IMR-90 (cell line): ENCODE measurements at regions not wholly inside any gene's neighbourhood (a gene's known extent, or its start where the extent isn't known, plus 50 kb on each side); places are given as distances from the start of the nearest gene placed in this dataset.

Experiments used
- ATAC-seq: fragments of 200-7000 bp; cut with Tn5 transposase; 2 replicates; pipeline ENCODE4 v1.9.1; 2020; ENCODE audit warnings: low read depth, mild to moderate bottlenecking, moderate library complexity
- BruUV-seq: library from RNA; stranded (reverse); fragments of 400-500 nt; replicated peaks from 2 replicates; lab custom pipeline; 2021; lab: Mats Ljungman, UMichigan
- CTCF ChIA-PET: fragments of 300-600 bp; formaldehyde crosslinking; extraction: SDS; loops from one replicate; lab custom pipeline; 2021; ENCODE audit warnings: antibody characterized with exemption; lab: Yijun Ruan, JAX
- POLR2A ChIA-PET: fragments of 300-600 bp; sonication (Branson Sonifier 250); formaldehyde crosslinking; loops from one replicate; lab custom pipeline; 2022; ENCODE audit warnings: antibody characterized with exemption; ENCODE audit not compliant: unreplicated experiment; lab: Charles Lee
- DNase-seq: peaks from one replicate; pipeline ENCODE4 v3.0.0; 2013
- H2AFZ ChIP-seq: replicated peaks from 2 replicates; pipeline ENCODE3; 2013; ENCODE audit warnings: low read length, mild to moderate bottlenecking; ENCODE audit not compliant: poor library complexity
- H2AK5ac ChIP-seq: 2 replicates; pipeline ENCODE4 v1.6.1; 2013; ENCODE audit warnings: low read depth, low read length, inconsistent platforms
- H2AK9ac ChIP-seq: replicated peaks from 2 replicates; pipeline ENCODE3; 2013; ENCODE audit warnings: mild to moderate bottlenecking, low read depth, low read length, moderate library complexity; ENCODE audit not compliant: poor library complexity
- H2BK120ac ChIP-seq: 2 replicates; pipeline ENCODE4 v1.6.1; 2013; ENCODE audit warnings: low read depth, low read length, inconsistent platforms
- H2BK15ac ChIP-seq: 3 replicates; pipeline ENCODE4 v1.6.1; 2013; ENCODE audit warnings: low read depth, low read length, inconsistent platforms
- H2BK20ac ChIP-seq: 2 replicates; pipeline ENCODE4 v1.6.1; 2013; ENCODE audit warnings: low read depth, mild to moderate bottlenecking, inconsistent platforms, low read length, moderate library complexity
- H2BK5ac ChIP-seq: 2 replicates; pipeline ENCODE4 v1.6.1; 2013; ENCODE audit warnings: mild to moderate bottlenecking, low read depth, low read length, inconsistent platforms; ENCODE audit not compliant: poor library complexity, severe bottlenecking
- H3K14ac ChIP-seq: replicated peaks from 2 replicates; pipeline ENCODE4 v1.6.1; 2013; ENCODE audit warnings: low read depth, low read length, inconsistent platforms
- H3K18ac ChIP-seq: 2 replicates; pipeline ENCODE4 v1.6.1; 2013; ENCODE audit warnings: low read depth, low read length, control low read depth
- H3K23ac ChIP-seq: 2 replicates; pipeline ENCODE4 v1.6.1; 2013; ENCODE audit warnings: low read depth, low read length, inconsistent platforms
- H3K27ac ChIP-seq: 2 replicates; pipeline ENCODE4 v1.5.1; 2013; ENCODE audit warnings: mild to moderate bottlenecking, control low read depth, low read length; ENCODE audit not compliant: insufficient read depth
- H3K27me3 ChIP-seq: 2 replicates; pipeline ENCODE4 v1.6.1; 2013; ENCODE audit warnings: low read length; ENCODE audit not compliant: control insufficient read depth, insufficient read depth
- H3K36me3 ChIP-seq: 2 replicates; pipeline ENCODE4 v1.6.1; 2013; ENCODE audit warnings: low read length, mixed read lengths; ENCODE audit not compliant: control insufficient read depth, insufficient read depth
- H3K4ac ChIP-seq: 2 replicates; pipeline ENCODE4 v1.6.1; 2013; ENCODE audit warnings: low read depth, low read length, inconsistent platforms
- H3K4me1 ChIP-seq: 2 replicates; pipeline ENCODE4 v1.6.1; 2013; ENCODE audit warnings: low read length, mixed read lengths; ENCODE audit not compliant: control insufficient read depth, insufficient read depth
- H3K4me2 ChIP-seq: 2 replicates; pipeline ENCODE4 v1.6.1; 2013; ENCODE audit warnings: low read depth, mild to moderate bottlenecking, control low read depth, low read length, moderate library complexity
- H3K4me3 ChIP-seq: 2 replicates; pipeline ENCODE4 v1.5.1; 2013; ENCODE audit warnings: low read depth, mild to moderate bottlenecking, control low read depth, low read length, moderate library complexity; ENCODE audit not compliant: insufficient read depth
- H3K56ac ChIP-seq: 2 replicates; pipeline ENCODE4 v1.6.1; 2013; ENCODE audit warnings: low read length, inconsistent platforms; ENCODE audit not compliant: insufficient read depth; ENCODE audit errors: extremely low read depth
- H3K79me1 ChIP-seq, 2 experiments: 2 replicates each; pipeline ENCODE4 v1.6.1; 2013; ENCODE audit warnings: low read length in 2 of 2, inconsistent platforms in 1 of 2, low read depth in 1 of 2
- H3K9ac ChIP-seq: 2 replicates; pipeline ENCODE4 v1.6.1; 2013; ENCODE audit warnings: low read depth, low read length, control low read depth
- H3K9me1 ChIP-seq: 2 replicates; pipeline ENCODE4 v1.6.1; 2013; ENCODE audit warnings: low read length, inconsistent platforms; ENCODE audit not compliant: insufficient read depth
- H3K9me3 ChIP-seq: 2 replicates; pipeline ENCODE4 v1.6.1; 2013; ENCODE audit warnings: low read length; ENCODE audit not compliant: control insufficient read depth, insufficient read depth
- H4K20me1 ChIP-seq: 2 replicates; pipeline ENCODE4 v1.6.1; 2013; ENCODE audit warnings: low read length, inconsistent platforms; ENCODE audit not compliant: insufficient read depth
- H4K5ac ChIP-seq: 2 replicates; pipeline ENCODE4 v1.6.1; 2013; ENCODE audit warnings: mild to moderate bottlenecking, low read depth, low read length, control low read depth
- H4K8ac ChIP-seq, 2 experiments: 2 replicates each; pipeline ENCODE4 v1.6.1; 2013; ENCODE audit warnings: low read depth in 2 of 2, low read length in 2 of 2, control low read depth in 1 of 2, inconsistent platforms in 1 of 2
- H4K91ac ChIP-seq: 2 replicates; pipeline ENCODE4 v1.6.1; 2013; ENCODE audit warnings: low read depth, low read length, inconsistent platforms; ENCODE audit not compliant: insufficient read depth
- BHLHE40 ChIP-seq: fragments of 150-350 bp; IDR thresholded peaks from 2 replicates; pipeline ENCODE4 v1.6.1; 2016; ENCODE audit warnings: mild to moderate bottlenecking, low read depth, low read length
- CEBPB ChIP-seq: IDR thresholded peaks from 2 replicates; pipeline ENCODE4 v1.6.1; 2012; ENCODE audit warnings: low read depth, low read length, improper control_type of control experiment
- CHD1 ChIP-seq: IDR thresholded peaks from 2 replicates; pipeline ENCODE4 v1.6.1; 2012; ENCODE audit warnings: low read depth, low read length, improper control_type of control experiment
- ELK1 ChIP-seq: fragments of 150-350 bp; IDR thresholded peaks from 2 replicates; pipeline ENCODE4 v1.6.1; 2016; ENCODE audit warnings: low read depth, mild to moderate bottlenecking, low read length, moderate library complexity, borderline replicate concordance
- MAFK ChIP-seq: IDR thresholded peaks from 2 replicates; pipeline ENCODE4 v1.6.1; 2012; ENCODE audit warnings: low read depth, low read length, improper control_type of control experiment
- MAZ ChIP-seq: IDR thresholded peaks from 2 replicates; pipeline ENCODE4 v1.6.1; 2012; ENCODE audit warnings: low read depth, mild to moderate bottlenecking, low read length, improper control_type of control experiment, moderate library complexity, borderline replicate concordance
- MXI1 ChIP-seq: IDR thresholded peaks from 2 replicates; pipeline ENCODE4 v1.6.1; 2012; ENCODE audit warnings: low read depth, mild to moderate bottlenecking, low read length, moderate library complexity, borderline replicate concordance
- NFE2L2 ChIP-seq: fragments of 150-350 bp; IDR thresholded peaks from 2 replicates; pipeline ENCODE4 v1.6.1; 2016; ENCODE audit warnings: low read depth, mild to moderate bottlenecking, low read length
- POLR2A ChIP-seq: IDR thresholded peaks from 2 replicates; pipeline ENCODE4 v1.6.1; 2012; ENCODE audit warnings: mild to moderate bottlenecking, low read depth, low read length
- RAD21 ChIP-seq: IDR thresholded peaks from 2 replicates; pipeline ENCODE4 v1.6.1; 2012; ENCODE audit warnings: low read length, improper control_type of control experiment
- RCOR1 ChIP-seq: IDR thresholded peaks from 2 replicates; pipeline ENCODE4 v1.6.1; 2012; ENCODE audit warnings: mild to moderate bottlenecking, low read length, improper control_type of control experiment; ENCODE audit not compliant: insufficient replicate concordance
- RFX5 ChIP-seq: IDR thresholded peaks from 2 replicates; pipeline ENCODE4 v1.8.0; 2012; ENCODE audit warnings: low read depth, mild to moderate bottlenecking, low read length, moderate library complexity
- SMC3 ChIP-seq: fragments of 150-350 bp; IDR thresholded peaks from 2 replicates; pipeline ENCODE4 v1.6.1; 2016; ENCODE audit warnings: low read depth, mild to moderate bottlenecking, antibody characterized with exemption, low read length, moderate library complexity
- USF2 ChIP-seq: fragments of 150-350 bp; IDR thresholded peaks from 2 replicates; pipeline ENCODE4 v1.6.1; 2017; ENCODE audit warnings: mild to moderate bottlenecking, antibody characterized with exemption, low read length, low read depth
- WGBS, 2 experiments: methylation state at CpG; one replicate each; pipeline versions ENCODE4 v1.1.5 to v1.1.7; 2013; ENCODE audit warnings: missing lambda C conversion rate in 2 of 2; ENCODE audit not compliant: insufficient read length in 1 of 2; ENCODE audit errors: extremely low coverage in 2 of 2; 5-methylcytosine and 5-hydroxymethylcytosine counted together
- dilution Hi-C: fragments of 300-500 bp; cut with HindIII; formaldehyde crosslinking; loops from one replicate; pipeline ENCODE4 v1.14.3; 2018; ENCODE audit warnings: low sequenced_read_pairs; ENCODE audit not compliant: unreplicated experiment
- in situ Hi-C: fragments of 300-500 bp; cut with MboI; formaldehyde crosslinking; loops from 3 replicates; pipeline ENCODE4 v1.14.3; 2019; ENCODE audit warnings: low sequenced_read_pairs, inconsistent platforms, mixed read lengths
- intact Hi-C: fragments of 100-400 bp; cut with micrococcal nuclease; formaldehyde crosslinking; loops from 2 replicates; pipeline ENCODE4 v1.10.0; 2022
- TF ChIP-seq, protein P1 (sequence below): conservative IDR thresholded peaks from 2 replicates; pipeline ENCODE4 v1.5.1; 2012; ENCODE audit warnings: mild to moderate bottlenecking, low read depth, low read length, improper control_type of control experiment

- Histone ChIP-seq H2AK9ac (no peak overlapping the region), H3K23ac (no peak overlapping the region), H3K9me3 (peaks cover 4% of the 10 kb centered on the region; the same call in 1 of the 2 replicates), H2AK5ac (no peak overlapping the region), H3K56ac (no peak overlapping the region), H3K27ac (no peak overlapping the region), H3K4me3 (no peak overlapping the region), H3K79me1 (no peaks in the 10 kb centered on the region), H3K4me1 (no peaks in the 10 kb centered on the region), H3K9me1 (no peaks in the 10 kb centered on the region), H3K4me2 (no peak overlapping the region), H4K8ac (no peak overlapping the region), H4K91ac (no peak overlapping the region), H2AFZ (no peak overlapping the region), H4K20me1 (no peaks in the 10 kb centered on the region), H3K27me3 (no peaks in the 10 kb centered on the region), H3K18ac (no peak overlapping the region), H3K14ac (no peak overlapping the region), H2BK15ac (no peak overlapping the region), H3K9ac (no peak overlapping the region), H4K5ac (no peak overlapping the region), H2BK20ac (no peak overlapping the region), H2BK5ac (no peak overlapping the region), H3K36me3 (no peaks in the 10 kb centered on the region), H2BK120ac (no peak overlapping the region), H3K4ac (no peak overlapping the region)
- ChIA-PET CTCF (interaction anchor here (0.6 kb wide), 1 partner anchor 326 kb away, joined by 3 read pairs; no protein-coding TSS in a partner anchor), POLR2A (no interaction called here)
- DNase-seq = no peak
- in situ Hi-C loops (no loop called here), dilution Hi-C loops (no loop called here), intact Hi-C loops (no loop called here)
- TF ChIP-seq POLR2A (no peak), MXI1 (no peak), ELK1 (no peak), SMC3 (no peak), CHD1 (no peak), MAFK (no peak), CEBPB (no peak), USF2 (no peak), RFX5 (no peak), MAZ (no peak), NFE2L2 (no peak), BHLHE40 (no peak), RCOR1 (no peak), RAD21 (no peak)
- TF ChIP-seq, protein P1, sequence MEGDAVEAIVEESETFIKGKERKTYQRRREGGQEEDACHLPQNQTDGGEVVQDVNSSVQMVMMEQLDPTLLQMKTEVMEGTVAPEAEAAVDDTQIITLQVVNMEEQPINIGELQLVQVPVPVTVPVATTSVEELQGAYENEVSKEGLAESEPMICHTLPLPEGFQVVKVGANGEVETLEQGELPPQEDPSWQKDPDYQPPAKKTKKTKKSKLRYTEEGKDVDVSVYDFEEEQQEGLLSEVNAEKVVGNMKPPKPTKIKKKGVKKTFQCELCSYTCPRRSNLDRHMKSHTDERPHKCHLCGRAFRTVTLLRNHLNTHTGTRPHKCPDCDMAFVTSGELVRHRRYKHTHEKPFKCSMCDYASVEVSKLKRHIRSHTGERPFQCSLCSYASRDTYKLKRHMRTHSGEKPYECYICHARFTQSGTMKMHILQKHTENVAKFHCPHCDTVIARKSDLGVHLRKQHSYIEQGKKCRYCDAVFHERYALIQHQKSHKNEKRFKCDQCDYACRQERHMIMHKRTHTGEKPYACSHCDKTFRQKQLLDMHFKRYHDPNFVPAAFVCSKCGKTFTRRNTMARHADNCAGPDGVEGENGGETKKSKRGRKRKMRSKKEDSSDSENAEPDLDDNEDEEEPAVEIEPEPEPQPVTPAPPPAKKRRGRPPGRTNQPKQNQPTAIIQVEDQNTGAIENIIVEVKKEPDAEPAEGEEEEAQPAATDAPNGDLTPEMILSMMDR = no peak
- ATAC-seq = no peak
- no CpG with 5 or more reads among the region's 2 CpGs for WGBS, 2 experiments
- BruUV-seq = no TSS peak
Observed at GRCh38 chr2:107276034-107276433, 390.1 kb upstream of the ST6GAL2 start.
